ENCODE measurements at regions not wholly inside any gene's neighbourhood (a gene's known extent, or its start where the extent isn't known, plus 50 kb on each side); places are given as distances from the start of the nearest gene placed in this dataset.
"Not testable (repeated sequence)": the region's sequence is repeated elsewhere in the genome, so short reads cannot be mapped to it uniquely, and the experiment has no call there.

GRCh38 chr2:95713470-95714177, 121.8 kb downstream of the TRIM43 start:
- TF ChIP-seq, protein P1, sequence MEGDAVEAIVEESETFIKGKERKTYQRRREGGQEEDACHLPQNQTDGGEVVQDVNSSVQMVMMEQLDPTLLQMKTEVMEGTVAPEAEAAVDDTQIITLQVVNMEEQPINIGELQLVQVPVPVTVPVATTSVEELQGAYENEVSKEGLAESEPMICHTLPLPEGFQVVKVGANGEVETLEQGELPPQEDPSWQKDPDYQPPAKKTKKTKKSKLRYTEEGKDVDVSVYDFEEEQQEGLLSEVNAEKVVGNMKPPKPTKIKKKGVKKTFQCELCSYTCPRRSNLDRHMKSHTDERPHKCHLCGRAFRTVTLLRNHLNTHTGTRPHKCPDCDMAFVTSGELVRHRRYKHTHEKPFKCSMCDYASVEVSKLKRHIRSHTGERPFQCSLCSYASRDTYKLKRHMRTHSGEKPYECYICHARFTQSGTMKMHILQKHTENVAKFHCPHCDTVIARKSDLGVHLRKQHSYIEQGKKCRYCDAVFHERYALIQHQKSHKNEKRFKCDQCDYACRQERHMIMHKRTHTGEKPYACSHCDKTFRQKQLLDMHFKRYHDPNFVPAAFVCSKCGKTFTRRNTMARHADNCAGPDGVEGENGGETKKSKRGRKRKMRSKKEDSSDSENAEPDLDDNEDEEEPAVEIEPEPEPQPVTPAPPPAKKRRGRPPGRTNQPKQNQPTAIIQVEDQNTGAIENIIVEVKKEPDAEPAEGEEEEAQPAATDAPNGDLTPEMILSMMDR (conservative IDR thresholded peaks at IDR 0.05) = not testable (repeated sequence)
- TF ChIP-seq EZH2 (IDR thresholded peaks at IDR 0.05; ENCODE audit: low read depth) = not testable (repeated sequence)
